CD4-positive, alpha-beta T cell treated with Interleukin-6 at 100 ng/mL for 8 hours (primary cell): ENCODE measurements at regions not wholly inside any gene's neighbourhood (a gene's known extent, or its start where the extent isn't known, plus 50 kb on each side); places are given as distances from the start of the nearest gene placed in this dataset.
"Not testable (repeated sequence)": the region's sequence is repeated elsewhere in the genome, so short reads cannot be mapped to it uniquely, and the experiment has no call there.

Source experiments
- DNase-seq: peaks from one replicate; pipeline ENCODE4 v3.0.0-alpha.2; 2020; ENCODE audit warnings: mixed read lengths, low spot score

GRCh38 chr16:87208968-87209367 is 108.2 kb downstream of the C16orf95 start:
- DNase-seq: not testable (repeated sequence)

GRCh38 chr16:87209808-87210512 is 107.2 kb downstream of the C16orf95 start:
- no peak for DNase-seq

GRCh38 chr16:87210894-87211293 is 106.3 kb downstream of the C16orf95 start:
- no peak for DNase-seq

- no peak for DNase-seq
These were observed 105.2 kb downstream of the C16orf95 start for GRCh38 chr16:87212026-87212425.

GRCh38 chr16:87213536-87213935 is 103.7 kb downstream of the C16orf95 start:
- DNase-seq: no peak

DNA sequence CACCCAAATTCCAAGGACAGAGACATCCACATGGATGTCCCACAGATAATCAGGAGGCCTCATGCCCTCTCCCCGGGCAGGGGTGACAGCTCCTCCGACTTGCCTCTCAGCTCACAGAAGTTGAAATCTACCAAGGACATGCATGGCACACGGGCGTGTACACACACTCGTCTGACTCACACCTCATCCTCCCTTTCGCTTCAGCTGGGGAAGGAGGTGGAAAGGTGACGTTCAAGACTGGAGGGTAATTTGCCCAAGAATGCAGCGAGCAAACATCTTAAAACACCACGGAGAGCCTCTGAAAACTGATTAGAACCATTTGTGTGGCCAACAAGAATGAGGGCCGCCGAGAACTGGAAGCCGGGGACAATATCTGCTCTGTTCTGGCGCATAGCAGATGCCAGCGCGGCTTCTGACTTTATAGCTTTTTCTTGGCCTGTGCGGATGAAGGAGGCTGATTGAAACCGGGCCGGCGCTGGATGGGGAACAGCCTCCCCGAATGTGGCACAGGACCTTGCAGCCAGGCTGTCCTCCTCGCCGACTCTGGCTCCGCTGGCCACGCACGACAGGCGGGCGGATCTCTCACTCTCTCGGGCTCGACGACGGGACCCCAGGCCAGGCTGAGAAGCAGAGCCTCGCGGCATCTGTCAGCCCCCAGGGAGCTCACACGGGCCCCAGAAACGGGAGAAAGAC is 100.9 kb downstream of the C16orf95 start:
- DNase-seq: no peak

DNA sequence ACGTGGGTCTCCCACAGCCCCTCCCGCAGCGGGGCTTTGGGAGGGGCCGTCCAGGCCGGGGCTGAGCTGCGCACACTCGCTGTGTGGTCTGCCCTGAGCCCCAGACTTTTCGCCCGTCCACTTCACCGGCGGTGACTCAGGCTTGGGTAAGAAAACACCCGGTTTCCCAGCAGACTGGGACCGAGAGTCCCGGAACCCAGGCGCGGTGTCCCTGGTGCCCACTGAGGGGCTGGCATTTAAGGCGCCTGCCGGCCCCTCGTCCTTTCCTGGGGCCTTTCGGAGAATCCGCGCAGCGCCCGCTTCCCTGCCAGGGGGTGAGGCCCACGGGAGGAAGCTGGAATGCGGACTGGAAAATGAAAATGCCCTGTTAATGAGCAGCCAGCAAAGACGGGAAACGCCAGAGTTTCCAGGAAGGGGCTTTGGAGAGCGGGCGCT is 100.3 kb downstream of the C16orf95 start:
- no peak for DNase-seq

- not testable (repeated sequence) for DNase-seq
These were observed 99.4 kb downstream of the C16orf95 start for GRCh38 chr16:87217802-87218201.

- DNase-seq: no peak
These were observed 98.7 kb downstream of the C16orf95 start for GRCh38 chr16:87218281-87219055.

- no peak for DNase-seq
These were observed 97.8 kb downstream of the C16orf95 start for GRCh38 chr16:87219287-87219909.

- DNase-seq: no peak
These were observed 95.6 kb downstream of the C16orf95 start for GRCh38 chr16:87221633-87222032.

DNA sequence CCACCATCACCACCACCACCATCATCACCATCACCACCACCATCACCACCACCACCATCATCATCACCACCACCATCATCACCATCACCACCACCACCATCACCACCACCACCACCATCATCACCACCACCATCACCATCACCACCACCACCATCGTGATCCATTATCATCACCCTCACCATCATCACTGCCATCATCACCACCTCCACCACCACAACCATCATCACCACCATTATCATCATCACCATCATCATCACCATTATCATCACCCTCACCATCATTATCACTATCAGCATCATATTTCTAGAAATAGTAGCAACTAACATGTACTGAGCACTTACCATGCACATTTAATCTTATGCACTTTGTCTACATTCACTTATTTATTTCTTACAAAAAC is 94.9 kb downstream of the C16orf95 start:
- no peak for DNase-seq

DNA sequence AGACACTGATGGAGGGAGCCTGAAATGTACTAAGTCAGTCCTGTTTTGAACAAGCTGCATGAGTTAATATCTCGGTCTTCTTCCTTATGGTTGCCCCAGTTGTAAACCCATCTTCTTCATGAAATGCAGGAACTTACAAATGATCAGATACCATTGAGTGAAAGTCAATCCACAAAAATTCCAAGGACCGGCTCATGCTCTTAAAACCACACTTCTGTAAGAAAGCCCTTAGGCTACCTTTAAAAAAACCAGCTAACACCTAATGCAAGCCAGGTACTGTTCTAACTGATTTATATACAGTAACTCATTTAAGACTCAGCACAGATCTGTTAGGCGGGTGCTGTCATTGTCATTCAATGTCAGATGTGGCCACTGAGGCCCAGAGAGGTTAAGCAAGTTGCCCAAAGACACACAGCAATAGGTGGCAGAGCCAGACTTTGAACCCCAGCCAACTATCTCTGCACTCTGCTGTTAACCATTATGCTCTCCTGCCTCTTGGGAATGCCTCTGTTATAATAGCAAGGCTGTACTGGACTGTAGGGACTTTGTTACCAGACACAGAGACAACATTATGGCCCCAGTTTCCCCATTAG is 93.4 kb downstream of the C16orf95 start:
- no peak for DNase-seq

DNA sequence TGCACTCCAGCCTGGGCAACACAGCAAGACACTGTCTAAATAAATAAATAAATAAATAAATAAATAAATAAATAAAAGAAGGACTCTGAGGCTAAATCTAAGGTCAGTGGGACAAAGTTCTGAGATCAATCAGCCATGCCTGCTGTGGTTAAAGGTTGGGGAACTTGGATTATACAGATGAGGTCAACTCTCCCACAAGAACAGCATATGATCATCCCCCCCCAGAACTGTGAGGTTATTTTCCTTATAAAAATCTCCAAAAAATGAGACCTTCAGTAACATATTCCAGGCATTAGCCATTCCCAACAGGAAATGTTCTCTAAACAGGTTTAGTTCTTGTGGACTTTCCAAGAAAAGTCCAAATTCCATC is 90.3 kb downstream of the C16orf95 start:
- DNase-seq: no peak

DNA sequence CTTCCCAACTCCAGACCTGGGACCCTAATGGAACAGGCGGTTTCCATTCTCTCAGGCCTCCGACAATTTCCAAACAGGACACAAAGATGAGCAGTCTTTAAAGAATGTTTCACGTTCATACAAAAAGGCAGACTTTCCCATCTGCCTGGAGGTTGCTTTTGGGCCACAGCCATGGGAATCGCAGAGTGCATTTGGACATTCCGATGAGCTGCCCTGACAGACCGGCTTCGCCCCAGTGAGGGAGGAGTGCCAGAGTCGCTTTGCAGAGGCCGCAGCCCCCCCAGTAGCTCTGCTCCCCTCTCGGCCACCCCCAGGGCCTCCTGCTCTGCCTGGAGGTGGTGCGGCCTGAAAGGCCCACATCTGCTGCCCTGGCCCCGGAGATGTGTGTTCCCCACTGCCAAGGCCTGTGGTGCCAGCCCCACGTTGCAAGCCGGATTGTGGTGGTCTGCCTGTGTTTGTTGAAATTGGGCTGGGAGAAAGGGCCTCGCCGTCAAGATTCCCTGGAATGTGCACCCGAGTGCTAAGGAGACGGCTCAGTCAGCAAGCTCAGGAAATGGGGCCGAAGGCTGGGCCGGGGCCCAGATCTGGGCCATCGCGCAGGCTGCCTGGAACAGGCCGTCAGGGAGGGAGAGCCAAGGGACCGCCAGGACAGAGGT is 89.8 kb downstream of the C16orf95 start:
- no peak for DNase-seq

DNA sequence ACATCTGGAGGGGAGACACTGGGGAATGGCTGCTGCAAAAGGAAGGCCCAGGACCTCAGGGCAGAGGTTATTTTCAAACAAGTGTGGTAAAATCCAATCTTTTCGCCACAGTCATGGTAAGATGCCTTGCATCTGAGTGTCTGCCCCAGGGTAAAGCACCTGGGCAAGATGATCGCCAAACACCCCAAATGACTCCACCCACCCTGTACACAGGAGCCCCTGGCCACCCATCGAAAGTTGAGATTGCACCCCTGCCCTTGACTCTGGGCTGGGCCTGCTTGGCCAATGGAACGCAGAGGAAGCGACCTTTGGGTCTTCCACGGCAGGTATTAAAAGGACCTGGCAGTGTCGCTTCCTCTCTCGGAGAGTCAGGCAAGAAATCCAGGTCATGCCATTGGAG is 88.8 kb downstream of the C16orf95 start:
- no peak for DNase-seq

GRCh38 chr16:87229230-87230188 is 87.7 kb downstream of the C16orf95 start:
- DNase-seq: no peak

DNA sequence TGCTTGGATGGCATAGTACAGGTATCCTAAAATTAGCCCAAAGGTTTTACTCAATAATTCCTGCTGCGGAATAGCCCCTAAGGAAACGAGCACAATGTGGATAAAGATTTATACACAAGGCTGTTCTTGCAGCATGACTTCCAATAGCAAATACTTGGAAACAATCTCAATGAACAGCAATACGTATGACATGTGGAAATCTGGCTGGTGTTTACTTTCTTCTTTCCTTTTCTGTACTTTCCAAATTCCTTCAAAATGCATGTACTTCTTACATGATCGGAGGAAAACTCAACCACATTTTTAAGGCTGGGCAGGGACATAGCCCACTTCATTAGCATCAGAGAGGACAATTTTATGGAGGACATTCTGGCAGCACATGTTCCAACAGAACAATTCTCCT is 86.6 kb downstream of the C16orf95 start:
- DNase-seq: no peak

DNA sequence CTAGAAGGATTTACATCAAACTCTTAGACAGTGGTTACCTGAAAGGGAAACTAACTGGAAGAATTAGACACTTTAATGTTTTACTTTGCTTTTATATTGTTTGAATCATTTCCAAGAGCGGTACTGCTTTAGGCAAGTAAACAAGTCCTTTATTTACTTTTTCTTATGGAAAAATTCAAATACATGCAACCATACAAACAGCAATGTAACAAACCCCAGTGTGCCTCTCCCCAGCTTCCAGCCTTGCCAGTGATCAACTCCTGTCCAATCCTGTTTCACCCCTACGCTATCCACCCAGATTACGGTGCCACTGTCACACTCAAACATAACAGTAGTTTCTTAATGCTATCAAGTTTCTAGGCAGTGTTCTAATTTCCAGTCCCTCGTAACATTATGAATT is 85.9 kb downstream of the C16orf95 start:
- DNase-seq: no peak

- DNase-seq: no peak
These were observed 85.3 kb downstream of the C16orf95 start for GRCh38 chr16:87231911-87232310.
